ENCODE measurements at regions not wholly inside any gene's neighbourhood (a gene's known extent, or its start where the extent isn't known, plus 50 kb on each side); places are given as distances from the start of the nearest gene placed in this dataset.

DNA sequence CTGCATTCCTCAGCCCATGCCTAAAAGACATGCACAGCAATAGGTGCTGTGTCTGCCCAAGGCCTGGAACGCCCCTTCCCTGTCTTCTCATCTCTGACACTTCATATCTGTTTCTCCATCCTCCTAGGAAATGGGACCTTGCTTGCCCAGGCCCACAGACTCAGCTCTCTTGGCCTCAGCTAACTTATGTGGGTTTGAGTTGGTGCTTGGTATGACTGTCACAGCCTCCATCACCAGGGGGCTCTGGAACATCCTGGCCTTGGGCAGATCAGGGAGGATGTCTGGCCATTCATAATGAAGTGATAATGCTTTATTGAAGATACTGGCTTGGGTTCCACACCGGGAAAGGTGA is 156.7 kb upstream of the SMAD3 start:
- TF ChIP-seq, protein P1, sequence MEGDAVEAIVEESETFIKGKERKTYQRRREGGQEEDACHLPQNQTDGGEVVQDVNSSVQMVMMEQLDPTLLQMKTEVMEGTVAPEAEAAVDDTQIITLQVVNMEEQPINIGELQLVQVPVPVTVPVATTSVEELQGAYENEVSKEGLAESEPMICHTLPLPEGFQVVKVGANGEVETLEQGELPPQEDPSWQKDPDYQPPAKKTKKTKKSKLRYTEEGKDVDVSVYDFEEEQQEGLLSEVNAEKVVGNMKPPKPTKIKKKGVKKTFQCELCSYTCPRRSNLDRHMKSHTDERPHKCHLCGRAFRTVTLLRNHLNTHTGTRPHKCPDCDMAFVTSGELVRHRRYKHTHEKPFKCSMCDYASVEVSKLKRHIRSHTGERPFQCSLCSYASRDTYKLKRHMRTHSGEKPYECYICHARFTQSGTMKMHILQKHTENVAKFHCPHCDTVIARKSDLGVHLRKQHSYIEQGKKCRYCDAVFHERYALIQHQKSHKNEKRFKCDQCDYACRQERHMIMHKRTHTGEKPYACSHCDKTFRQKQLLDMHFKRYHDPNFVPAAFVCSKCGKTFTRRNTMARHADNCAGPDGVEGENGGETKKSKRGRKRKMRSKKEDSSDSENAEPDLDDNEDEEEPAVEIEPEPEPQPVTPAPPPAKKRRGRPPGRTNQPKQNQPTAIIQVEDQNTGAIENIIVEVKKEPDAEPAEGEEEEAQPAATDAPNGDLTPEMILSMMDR (conservative IDR thresholded peaks at IDR 0.05), result no peak
- TF ChIP-seq ZFX (IDR thresholded peaks at IDR 0.05), result no peak
- no peak overlapping the region for H3K27ac ChIP-seq

- TF ChIP-seq, protein P1 (conservative IDR thresholded peaks at IDR 0.05), result no peak
- TF ChIP-seq ZFX (IDR thresholded peaks at IDR 0.05), result no peak
- no peak overlapping the region for H3K27ac ChIP-seq
Observed at GRCh38 chr15:66909381-66909890, 156.0 kb upstream of the SMAD3 start.

GRCh38 chr15:66911131-66911700 is 154.2 kb upstream of the SMAD3 start:
- H3K27ac ChIP-seq, result no peak overlapping the region
- TF ChIP-seq, protein P1 (conservative IDR thresholded peaks at IDR 0.05), result no peak
- no peak for TF ChIP-seq ZFX (IDR thresholded peaks at IDR 0.05)

GRCh38 chr15:66912001-66912400 is 153.4 kb upstream of the SMAD3 start:
- no peak overlapping the region for H3K27ac ChIP-seq
- no peak for TF ChIP-seq ZFX (IDR thresholded peaks at IDR 0.05)
- TF ChIP-seq, protein P1 (conservative IDR thresholded peaks at IDR 0.05), result no peak

DNA sequence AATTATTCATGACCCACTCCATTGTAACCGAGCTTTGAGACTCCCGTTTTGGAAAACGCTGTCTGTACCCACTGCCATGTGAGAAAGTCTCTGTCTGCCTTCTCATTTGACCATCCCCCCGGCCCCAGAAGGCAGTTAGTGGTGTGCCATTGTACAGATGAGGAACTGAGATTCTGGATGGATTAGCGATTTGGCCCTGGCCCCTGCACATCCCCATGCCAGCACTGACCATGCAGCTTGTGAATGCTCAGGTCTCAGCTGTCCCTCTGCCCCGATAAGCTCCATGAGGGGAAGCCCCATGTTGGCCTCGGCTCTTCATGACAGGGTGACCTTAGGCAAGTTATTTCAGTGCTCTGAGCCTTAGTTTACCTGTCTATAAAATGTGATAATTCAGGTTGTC is 153.0 kb upstream of the SMAD3 start:
- H3K27ac ChIP-seq, result no peak overlapping the region
- TF ChIP-seq, protein P1 (conservative IDR thresholded peaks at IDR 0.05), result no peak
- no peak for TF ChIP-seq ZFX (IDR thresholded peaks at IDR 0.05)

GRCh38 chr15:66917904-66918448 is 147.4 kb upstream of the SMAD3 start:
- no peak overlapping the region for H3K27ac ChIP-seq
- TF ChIP-seq ZFX (IDR thresholded peaks at IDR 0.05), result no peak
- TF ChIP-seq, protein P1 (conservative IDR thresholded peaks at IDR 0.05), result no peak

- no peak overlapping the region for H3K27ac ChIP-seq
- no peak for TF ChIP-seq ZFX (IDR thresholded peaks at IDR 0.05)
- TF ChIP-seq, protein P1 (conservative IDR thresholded peaks at IDR 0.05), result no peak
Observed at GRCh38 chr15:66919421-66919820, 146.0 kb upstream of the SMAD3 start.
